OCI-LY3 (cell line): ENCODE measurements at regions not wholly inside any gene's neighbourhood (a gene's known extent, or its start where the extent isn't known, plus 50 kb on each side); places are given as distances from the start of the nearest gene placed in this dataset.

Experiments
- EZH2phosphoT487 ChIP-seq: fragments of 200-600 bp; shearing (Covaris generic); IDR thresholded peaks from 2 replicates; pipeline ENCODE4 v1.6.1; 2018; ENCODE audit warnings: antibody characterized with exemption, mixed run types, low read depth
- TF ChIP-seq, protein P1 (sequence below): fragments of 200-600, 300-600 bp; sonication (generic); IDR thresholded peaks from 2 replicates; pipeline ENCODE4 v1.5.1; 2014; ENCODE audit warnings: antibody characterized with exemption, low read length, low read depth

- TF ChIP-seq, protein P1, sequence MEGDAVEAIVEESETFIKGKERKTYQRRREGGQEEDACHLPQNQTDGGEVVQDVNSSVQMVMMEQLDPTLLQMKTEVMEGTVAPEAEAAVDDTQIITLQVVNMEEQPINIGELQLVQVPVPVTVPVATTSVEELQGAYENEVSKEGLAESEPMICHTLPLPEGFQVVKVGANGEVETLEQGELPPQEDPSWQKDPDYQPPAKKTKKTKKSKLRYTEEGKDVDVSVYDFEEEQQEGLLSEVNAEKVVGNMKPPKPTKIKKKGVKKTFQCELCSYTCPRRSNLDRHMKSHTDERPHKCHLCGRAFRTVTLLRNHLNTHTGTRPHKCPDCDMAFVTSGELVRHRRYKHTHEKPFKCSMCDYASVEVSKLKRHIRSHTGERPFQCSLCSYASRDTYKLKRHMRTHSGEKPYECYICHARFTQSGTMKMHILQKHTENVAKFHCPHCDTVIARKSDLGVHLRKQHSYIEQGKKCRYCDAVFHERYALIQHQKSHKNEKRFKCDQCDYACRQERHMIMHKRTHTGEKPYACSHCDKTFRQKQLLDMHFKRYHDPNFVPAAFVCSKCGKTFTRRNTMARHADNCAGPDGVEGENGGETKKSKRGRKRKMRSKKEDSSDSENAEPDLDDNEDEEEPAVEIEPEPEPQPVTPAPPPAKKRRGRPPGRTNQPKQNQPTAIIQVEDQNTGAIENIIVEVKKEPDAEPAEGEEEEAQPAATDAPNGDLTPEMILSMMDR, result no peak
- TF ChIP-seq EZH2phosphoT487, result no peak
These were observed 159.9 kb upstream of the MDFIC start for GRCh38 chr7:114761973-114762372.
